Endothelial cell of umbilical vein (primary cell): ENCODE measurements at regions not wholly inside any gene's neighbourhood (a gene's known extent, or its start where the extent isn't known, plus 50 kb on each side); places are given as distances from the start of the nearest gene placed in this dataset.

Source experiments
- EZH2 ChIP-seq: IDR thresholded peaks from 2 replicates; pipeline ENCODE4 v1.6.1; 2012; ENCODE audit warnings: borderline replicate concordance, low read depth, mild to moderate bottlenecking, moderate library complexity, low read length, inconsistent platforms; ENCODE audit not compliant: severe bottlenecking
- GATA2 ChIP-seq: IDR thresholded peaks from 2 replicates; pipeline ENCODE4 v1.7.0; 2011; ENCODE audit warnings: low read depth, mild to moderate bottlenecking, moderate library complexity, mixed read lengths, low read length; ENCODE audit not compliant: insufficient read length, insufficient read depth
- MYC ChIP-seq: IDR thresholded peaks from one replicate; pipeline ENCODE4 v1.6.1; 2011; ENCODE audit warnings: mild to moderate bottlenecking, low read depth, low read length
- POLR2A ChIP-seq: IDR thresholded peaks from 2 replicates; pipeline ENCODE4 v1.6.1; 2012; ENCODE audit warnings: low read depth, mild to moderate bottlenecking, control low read depth, low read length
- POLR2AphosphoS5 ChIP-seq: IDR thresholded peaks from 2 replicates; pipeline ENCODE4 v1.6.1; 2012; ENCODE audit warnings: low read depth, mild to moderate bottlenecking, control low read depth, low read length, moderate library complexity; ENCODE audit not compliant: insufficient read depth
- TF ChIP-seq, protein P1 (sequence below): IDR thresholded peaks from 2 replicates; pipeline ENCODE4 v1.6.1; 2011; ENCODE audit not compliant: insufficient read depth, insufficient read length
- TF ChIP-seq, protein P2 (sequence below), 2 donors: IDR thresholded peaks; 1 replicate in 1 of 2; 2 replicates in 1 of 2; pipeline ENCODE4 v1.5.1; 2011; ENCODE audit warnings: low read length in 2 of 2, mild to moderate bottlenecking in 2 of 2, moderate library complexity in 2 of 2, control low read depth in 1 of 2, inconsistent platforms in 1 of 2, low read depth in 1 of 2; ENCODE audit not compliant: insufficient read depth in 1 of 2; ENCODE audit errors: extremely low read depth in 1 of 2

DNA sequence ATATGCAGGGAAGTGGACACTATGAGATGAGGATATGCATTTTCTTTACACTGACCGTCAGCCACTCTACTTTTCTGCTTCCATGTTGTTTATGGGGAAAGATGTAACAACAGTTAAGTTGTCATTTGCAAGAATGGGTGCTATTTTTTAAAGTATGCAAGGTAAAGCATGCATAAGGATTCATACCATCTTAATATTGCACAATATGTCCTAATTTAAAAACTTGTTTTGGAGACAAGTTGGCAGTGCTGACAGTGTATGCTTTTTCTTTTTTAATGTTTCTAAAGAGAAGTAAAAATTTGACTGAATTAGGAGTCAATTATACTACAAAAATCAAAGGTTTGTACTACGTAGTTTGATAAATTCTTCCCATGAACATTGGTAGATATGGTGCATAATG is 435.4 kb downstream of the MMUT start:
- TF ChIP-seq, protein P1, sequence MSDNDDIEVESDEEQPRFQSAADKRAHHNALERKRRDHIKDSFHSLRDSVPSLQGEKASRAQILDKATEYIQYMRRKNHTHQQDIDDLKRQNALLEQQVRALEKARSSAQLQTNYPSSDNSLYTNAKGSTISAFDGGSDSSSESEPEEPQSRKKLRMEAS, result no peak
- no peak for TF ChIP-seq POLR2A
- TF ChIP-seq, protein P2, sequence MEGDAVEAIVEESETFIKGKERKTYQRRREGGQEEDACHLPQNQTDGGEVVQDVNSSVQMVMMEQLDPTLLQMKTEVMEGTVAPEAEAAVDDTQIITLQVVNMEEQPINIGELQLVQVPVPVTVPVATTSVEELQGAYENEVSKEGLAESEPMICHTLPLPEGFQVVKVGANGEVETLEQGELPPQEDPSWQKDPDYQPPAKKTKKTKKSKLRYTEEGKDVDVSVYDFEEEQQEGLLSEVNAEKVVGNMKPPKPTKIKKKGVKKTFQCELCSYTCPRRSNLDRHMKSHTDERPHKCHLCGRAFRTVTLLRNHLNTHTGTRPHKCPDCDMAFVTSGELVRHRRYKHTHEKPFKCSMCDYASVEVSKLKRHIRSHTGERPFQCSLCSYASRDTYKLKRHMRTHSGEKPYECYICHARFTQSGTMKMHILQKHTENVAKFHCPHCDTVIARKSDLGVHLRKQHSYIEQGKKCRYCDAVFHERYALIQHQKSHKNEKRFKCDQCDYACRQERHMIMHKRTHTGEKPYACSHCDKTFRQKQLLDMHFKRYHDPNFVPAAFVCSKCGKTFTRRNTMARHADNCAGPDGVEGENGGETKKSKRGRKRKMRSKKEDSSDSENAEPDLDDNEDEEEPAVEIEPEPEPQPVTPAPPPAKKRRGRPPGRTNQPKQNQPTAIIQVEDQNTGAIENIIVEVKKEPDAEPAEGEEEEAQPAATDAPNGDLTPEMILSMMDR (IDR thresholded peaks at IDR 0.05; ENCODE audit: extremely low read depth in 1 of 2, insufficient read depth in 1 of 2, low read depth in 1 of 2, low read length in 2 of 2), result no peak
- no peak for TF ChIP-seq POLR2AphosphoS5
- TF ChIP-seq GATA2, result no peak
- TF ChIP-seq EZH2, result no peak
- TF ChIP-seq MYC, result no peak
